WTC11 (cell line): ENCODE measurements at regions not wholly inside any gene's neighbourhood (a gene's known extent, or its start where the extent isn't known, plus 50 kb on each side); places are given as distances from the start of the nearest gene placed in this dataset.

ENCODE experiments used
- ATAC-seq: fragments of 200-7000 bp; cut with Tn5 transposase; 2 replicates; pipeline ENCODE4 v1.10.0; 2021; ENCODE audit warnings: mild to moderate bottlenecking, moderate library complexity
- CTCF ChIA-PET: fragments of 300-600 bp; sonication (Branson Sonifier 250); formaldehyde crosslinking; loops from one replicate; lab custom pipeline; 2021; ENCODE audit warnings: antibody characterized with exemption; lab: Charles Lee
- POLR2A ChIA-PET: fragments of 350-600 bp; sonication (Branson Sonifier 250); formaldehyde crosslinking; loops from one replicate; lab custom pipeline; 2021; ENCODE audit warnings: antibody characterized with exemption; lab: Charles Lee
- DNase-seq: peaks from one replicate; pipeline ENCODE4 v3.0.0; 2021; ENCODE audit warnings: low spot score
- H3K27ac Mint-ChIP-seq: 2 replicates; pipeline ENCODE4 v1.8.0; 2021; ENCODE audit warnings: mixed read lengths
- H3K27me3 Mint-ChIP-seq: 2 replicates; pipeline ENCODE4 v1.8.0; 2021; ENCODE audit warnings: low read depth, mild to moderate bottlenecking, moderate library complexity, mixed read lengths
- H3K36me3 Mint-ChIP-seq: 2 replicates; pipeline ENCODE4 v1.8.0; 2021; ENCODE audit warnings: mixed read lengths
- H3K4me1 Mint-ChIP-seq: 2 replicates; pipeline ENCODE4 v1.8.0; 2022; ENCODE audit warnings: mixed read lengths
- H3K4me3 Mint-ChIP-seq: 2 replicates; pipeline ENCODE4 v1.8.0; 2021; ENCODE audit warnings: mild to moderate bottlenecking, moderate library complexity, mixed read lengths
- H3K9me3 Mint-ChIP-seq: 2 replicates; pipeline ENCODE4 v1.8.0; 2021; ENCODE audit warnings: mixed read lengths
- CREB1 ChIP-seq: sonication (generic); formaldehyde crosslinking; IDR thresholded peaks from 2 replicates; pipeline ENCODE4 v1.8.0; 2023; ENCODE audit warnings: mild to moderate bottlenecking, missing genetic modification reagents
- FOXP1 ChIP-seq: sonication (generic); formaldehyde crosslinking; IDR thresholded peaks from 2 replicates; pipeline ENCODE4 v1.8.0; 2022; ENCODE audit warnings: missing genetic modification reagents, mild to moderate bottlenecking, moderate library complexity, borderline replicate concordance
- HMGA2 ChIP-seq: fragments of 250-450 bp; sonication (Bioruptor Pico); IDR thresholded peaks from 2 replicates; pipeline ENCODE4 v1.4.0; 2021; ENCODE audit warnings: mild to moderate bottlenecking, moderate library complexity
- IRF2 ChIP-seq: sonication (generic); formaldehyde crosslinking; IDR thresholded peaks from 2 replicates; pipeline ENCODE4 v1.8.0; 2022; ENCODE audit warnings: low read depth, missing genetic modification reagents, borderline replicate concordance
- MXD4 ChIP-seq: fragments of 250-450 bp; sonication (Bioruptor Pico); IDR thresholded peaks from 2 replicates; pipeline ENCODE4 v1.8.0; 2021; ENCODE audit warnings: mild to moderate bottlenecking, moderate library complexity, borderline replicate concordance
- NFYB ChIP-seq: sonication (generic); formaldehyde crosslinking; conservative IDR thresholded peaks from 2 replicates; pipeline ENCODE4 v1.8.0; 2022; ENCODE audit warnings: low read depth, missing genetic modification reagents
- PRDM15 ChIP-seq: sonication (generic); formaldehyde crosslinking; IDR thresholded peaks from 2 replicates; pipeline ENCODE4 v1.8.0; 2022; ENCODE audit warnings: missing genetic modification reagents
- PREB ChIP-seq: sonication (generic); formaldehyde crosslinking; IDR thresholded peaks from 2 replicates; pipeline ENCODE4 v1.8.1; 2022; ENCODE audit warnings: mild to moderate bottlenecking, missing genetic modification reagents, moderate library complexity, borderline replicate concordance
- PRRX2 ChIP-seq: fragments of 250-450 bp; sonication (Bioruptor Pico); IDR thresholded peaks from 2 replicates; pipeline ENCODE4 v1.8.0; 2021; ENCODE audit warnings: mild to moderate bottlenecking
- RORB ChIP-seq: fragments of 250-450 bp; sonication (Bioruptor Pico); IDR thresholded peaks from 2 replicates; pipeline ENCODE4 v1.9.0; 2021; ENCODE audit warnings: mild to moderate bottlenecking
- TP53 ChIP-seq: sonication (generic); formaldehyde crosslinking; IDR thresholded peaks from 2 replicates; pipeline ENCODE4 v1.8.1; 2023; ENCODE audit warnings: mild to moderate bottlenecking, missing genetic modification reagents
- ZMAT4 ChIP-seq: fragments of 250-450 bp; sonication (Bioruptor Pico); IDR thresholded peaks from 2 replicates; pipeline ENCODE4 v1.9.0; 2021; ENCODE audit warnings: mild to moderate bottlenecking
- ZNF121 ChIP-seq: sonication (generic); formaldehyde crosslinking; IDR thresholded peaks from 2 replicates; pipeline ENCODE4 v1.8.0; 2023; ENCODE audit warnings: missing genetic modification reagents
- ZNF263 ChIP-seq: sonication (generic); formaldehyde crosslinking; IDR thresholded peaks from 2 replicates; pipeline ENCODE4 v1.8.1; 2022; ENCODE audit warnings: low read depth, mild to moderate bottlenecking, moderate library complexity, missing genetic modification reagents
- ZNF671 ChIP-seq: fragments of 250-450 bp; sonication (Bioruptor Pico); IDR thresholded peaks from 2 replicates; pipeline ENCODE4 v1.8.0; 2021; ENCODE audit warnings: mild to moderate bottlenecking
- TF ChIP-seq, protein P1 (sequence below): sonication (generic); formaldehyde crosslinking; IDR thresholded peaks from 2 replicates; pipeline ENCODE4 v1.8.0; 2022; ENCODE audit warnings: mild to moderate bottlenecking, missing genetic modification reagents
- TF ChIP-seq, protein P2 (sequence below): sonication (generic); formaldehyde crosslinking; IDR thresholded peaks from 2 replicates; pipeline ENCODE4 v1.8.1; 2023; ENCODE audit warnings: mild to moderate bottlenecking, missing genetic modification reagents
- TF ChIP-seq, protein P3 (sequence below): sonication (generic); formaldehyde crosslinking; IDR thresholded peaks from 2 replicates; pipeline ENCODE4 v1.8.0; 2022; ENCODE audit warnings: mild to moderate bottlenecking, missing genetic modification reagents
- TF ChIP-seq, protein P4 (sequence below): fragments of 200-600 bp; IDR thresholded peaks from 2 replicates; pipeline ENCODE4 v1.8.0; 2022; ENCODE audit warnings: antibody characterized with exemption

DNA sequence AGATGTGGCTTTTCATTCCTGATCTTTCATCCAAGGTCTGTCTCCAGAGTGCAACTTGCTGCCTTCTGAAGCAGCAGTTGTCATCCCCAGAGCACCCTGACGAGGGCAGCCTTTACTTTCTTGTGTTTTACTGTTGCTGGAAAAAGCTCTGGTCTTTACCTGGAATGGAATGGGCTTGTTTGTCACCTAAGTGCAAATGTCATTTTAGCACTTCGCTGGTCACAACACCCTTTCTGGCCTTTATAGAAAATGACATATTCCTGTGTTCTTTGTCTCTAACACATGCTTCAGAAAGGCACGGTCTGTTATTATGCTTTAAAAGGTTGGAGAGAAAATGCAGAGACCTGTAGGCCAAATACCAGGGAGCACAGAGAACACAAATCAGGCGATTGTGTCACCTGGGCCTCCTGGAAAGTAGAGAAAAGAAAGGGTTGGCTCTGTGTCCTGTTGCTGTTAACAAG is 332.7 kb upstream of the IGFBP7 start:
- CTCF ChIA-PET = interaction anchor here (0.5 to 3.7 kb wide), 4 partner anchors 16 to 1714 kb away, joined by 3 to 24 read pairs (median 12); no protein-coding TSS in a partner anchor

GRCh38 chr4:57442241-57442640 is 332.1 kb upstream of the IGFBP7 start:
- no peaks in the 10 kb centered on the region for H3K9me3 Mint-ChIP-seq
- no peak for TF ChIP-seq RORB
- no peak for TF ChIP-seq HMGA2 (CRISPR knock-in tag)
- no peak for TF ChIP-seq NFYB (CRISPR knock-in tag)
- TF ChIP-seq, protein P1, sequence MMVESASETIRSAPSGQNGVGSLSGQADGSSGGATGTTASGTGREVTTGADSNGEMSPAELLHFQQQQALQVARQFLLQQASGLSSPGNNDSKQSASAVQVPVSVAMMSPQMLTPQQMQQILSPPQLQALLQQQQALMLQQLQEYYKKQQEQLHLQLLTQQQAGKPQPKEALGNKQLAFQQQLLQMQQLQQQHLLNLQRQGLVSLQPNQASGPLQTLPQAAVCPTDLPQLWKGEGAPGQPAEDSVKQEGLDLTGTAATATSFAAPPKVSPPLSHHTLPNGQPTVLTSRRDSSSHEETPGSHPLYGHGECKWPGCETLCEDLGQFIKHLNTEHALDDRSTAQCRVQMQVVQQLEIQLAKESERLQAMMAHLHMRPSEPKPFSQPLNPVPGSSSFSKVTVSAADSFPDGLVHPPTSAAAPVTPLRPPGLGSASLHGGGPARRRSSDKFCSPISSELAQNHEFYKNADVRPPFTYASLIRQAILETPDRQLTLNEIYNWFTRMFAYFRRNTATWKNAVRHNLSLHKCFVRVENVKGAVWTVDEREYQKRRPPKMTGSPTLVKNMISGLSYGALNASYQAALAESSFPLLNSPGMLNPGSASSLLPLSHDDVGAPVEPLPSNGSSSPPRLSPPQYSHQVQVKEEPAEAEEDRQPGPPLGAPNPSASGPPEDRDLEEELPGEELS = no peak
- no peak for TF ChIP-seq TP53 (CRISPR knock-in tag)
- no peak for TF ChIP-seq ZNF263 (CRISPR knock-in tag)
- no peak for TF ChIP-seq FOXP1 (CRISPR knock-in tag)
- no peak for TF ChIP-seq PRDM15
- TF ChIP-seq ZNF121 (CRISPR knock-in tag) = no peak
- TF ChIP-seq, protein P2, sequence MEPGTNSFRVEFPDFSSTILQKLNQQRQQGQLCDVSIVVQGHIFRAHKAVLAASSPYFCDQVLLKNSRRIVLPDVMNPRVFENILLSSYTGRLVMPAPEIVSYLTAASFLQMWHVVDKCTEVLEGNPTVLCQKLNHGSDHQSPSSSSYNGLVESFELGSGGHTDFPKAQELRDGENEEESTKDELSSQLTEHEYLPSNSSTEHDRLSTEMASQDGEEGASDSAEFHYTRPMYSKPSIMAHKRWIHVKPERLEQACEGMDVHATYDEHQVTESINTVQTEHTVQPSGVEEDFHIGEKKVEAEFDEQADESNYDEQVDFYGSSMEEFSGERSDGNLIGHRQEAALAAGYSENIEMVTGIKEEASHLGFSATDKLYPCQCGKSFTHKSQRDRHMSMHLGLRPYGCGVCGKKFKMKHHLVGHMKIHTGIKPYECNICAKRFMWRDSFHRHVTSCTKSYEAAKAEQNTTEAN (CRISPR knock-in tag) = no peak
- TF ChIP-seq CREB1 (CRISPR knock-in tag) = no peak
- TF ChIP-seq PRRX2 (CRISPR knock-in tag) = no peak
- no peak for TF ChIP-seq IRF2 (CRISPR knock-in tag)
- no peak for TF ChIP-seq ZMAT4
- TF ChIP-seq MXD4 (CRISPR knock-in tag) = no peak
- no peak for TF ChIP-seq PREB
- TF ChIP-seq, protein P3, sequence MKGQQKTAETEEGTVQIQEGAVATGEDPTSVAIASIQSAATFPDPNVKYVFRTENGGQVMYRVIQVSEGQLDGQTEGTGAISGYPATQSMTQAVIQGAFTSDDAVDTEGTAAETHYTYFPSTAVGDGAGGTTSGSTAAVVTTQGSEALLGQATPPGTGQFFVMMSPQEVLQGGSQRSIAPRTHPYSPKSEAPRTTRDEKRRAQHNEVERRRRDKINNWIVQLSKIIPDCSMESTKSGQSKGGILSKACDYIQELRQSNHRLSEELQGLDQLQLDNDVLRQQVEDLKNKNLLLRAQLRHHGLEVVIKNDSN = no peak
- no peak for TF ChIP-seq ZNF671 (CRISPR knock-in tag)
- CTCF ChIA-PET = interaction anchor here (1.0 to 3.7 kb wide), 4 partner anchors 15 to 620 kb away, joined by 4 to 24 read pairs (median 12); no protein-coding TSS in a partner anchor

More for the DNA sequence above, 332.7 kb upstream of the IGFBP7 start:
- TF ChIP-seq, protein P4, sequence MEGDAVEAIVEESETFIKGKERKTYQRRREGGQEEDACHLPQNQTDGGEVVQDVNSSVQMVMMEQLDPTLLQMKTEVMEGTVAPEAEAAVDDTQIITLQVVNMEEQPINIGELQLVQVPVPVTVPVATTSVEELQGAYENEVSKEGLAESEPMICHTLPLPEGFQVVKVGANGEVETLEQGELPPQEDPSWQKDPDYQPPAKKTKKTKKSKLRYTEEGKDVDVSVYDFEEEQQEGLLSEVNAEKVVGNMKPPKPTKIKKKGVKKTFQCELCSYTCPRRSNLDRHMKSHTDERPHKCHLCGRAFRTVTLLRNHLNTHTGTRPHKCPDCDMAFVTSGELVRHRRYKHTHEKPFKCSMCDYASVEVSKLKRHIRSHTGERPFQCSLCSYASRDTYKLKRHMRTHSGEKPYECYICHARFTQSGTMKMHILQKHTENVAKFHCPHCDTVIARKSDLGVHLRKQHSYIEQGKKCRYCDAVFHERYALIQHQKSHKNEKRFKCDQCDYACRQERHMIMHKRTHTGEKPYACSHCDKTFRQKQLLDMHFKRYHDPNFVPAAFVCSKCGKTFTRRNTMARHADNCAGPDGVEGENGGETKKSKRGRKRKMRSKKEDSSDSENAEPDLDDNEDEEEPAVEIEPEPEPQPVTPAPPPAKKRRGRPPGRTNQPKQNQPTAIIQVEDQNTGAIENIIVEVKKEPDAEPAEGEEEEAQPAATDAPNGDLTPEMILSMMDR = peak; percentile 43; the same call in 1 of the 2 replicates
- TF ChIP-seq IRF2 (CRISPR knock-in tag) = no peak
- Mint-ChIP-seq H3K27me3 (no peaks in the 10 kb centered on the region), H3K9me3 (no peaks in the 10 kb centered on the region), H3K4me1 (peaks cover 2% of the 10 kb centered on the region; the same call in 1 of the 2 replicates), H3K36me3 (no peaks in the 10 kb centered on the region), H3K4me3 (no peak overlapping the region), H3K27ac (no peak overlapping the region)
- DNase-seq (peak; percentile 76), ATAC-seq (peak; percentile 90)
- POLR2A ChIA-PET = no interaction called here

More at GRCh38 chr4:57442241-57442640, 332.1 kb upstream of the IGFBP7 start:
- ATAC-seq (no peak), DNase-seq (no peak)
- Mint-ChIP-seq H3K27ac (no peak overlapping the region), H3K27me3 (no peaks in the 10 kb centered on the region), H3K4me1 (no peaks in the 10 kb centered on the region; the same call in 1 of the 2 replicates), H3K4me3 (no peak overlapping the region), H3K36me3 (no peaks in the 10 kb centered on the region)
- POLR2A ChIA-PET = no interaction called here
